Hepatocyte (in vitro differentiated cells): ENCODE measurements at regions not wholly inside any gene's neighbourhood (a gene's known extent, or its start where the extent isn't known, plus 50 kb on each side); places are given as distances from the start of the nearest gene placed in this dataset.

Experiments
- CTCF ChIP-seq: fragments of 200-600 bp; sonication (generic); IDR thresholded peaks from 2 replicates; pipeline ENCODE4 v1.5.1; 2016; ENCODE audit warnings: antibody characterized with exemption, mild to moderate bottlenecking; ENCODE audit not compliant: poor library complexity
- EZH2 ChIP-seq: fragments of 200-600 bp; sonication (generic); IDR thresholded peaks from 2 replicates; pipeline ENCODE4 v1.6.1; 2016; ENCODE audit warnings: antibody characterized with exemption, mild to moderate bottlenecking, borderline replicate concordance

DNA sequence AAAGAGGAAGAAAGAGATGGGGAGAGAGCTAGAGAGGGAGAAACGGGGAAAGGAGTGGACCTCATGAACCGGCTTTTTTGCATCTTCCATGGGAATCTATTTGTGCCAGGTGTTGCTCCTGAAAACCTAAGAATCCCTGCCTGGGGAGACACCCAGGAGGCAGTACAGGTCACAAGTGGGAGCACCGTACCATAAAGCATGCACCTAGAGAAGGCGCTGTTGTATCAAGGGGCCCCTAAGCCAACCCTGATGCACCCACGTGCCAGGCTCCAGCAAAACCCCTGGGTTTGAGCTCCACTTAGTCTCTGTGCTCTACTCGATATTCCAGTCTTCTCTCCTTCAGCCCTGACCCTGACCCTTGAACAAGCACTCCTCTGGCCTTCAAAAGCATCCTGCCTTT, 233.6 kb downstream of the RRAGC start:
- TF ChIP-seq CTCF (no peak), EZH2 (no peak)
